B cell (primary cell): ENCODE measurements at regions not wholly inside any gene's neighbourhood (a gene's known extent, or its start where the extent isn't known, plus 50 kb on each side); places are given as distances from the start of the nearest gene placed in this dataset.

Experiments used
- ATAC-seq: fragments of 200-7000 bp; cut with Tn5 transposase; one replicate; pipeline ENCODE4 v1.10.0; 2021; ENCODE audit warnings: low read depth, mild to moderate bottlenecking, moderate number of reproducible peaks, moderate library complexity
- CTCF ChIA-PET: fragments of 350-600 bp; sonication (Branson Sonifier 250); formaldehyde crosslinking; loops from one replicate; lab custom pipeline; 2021; ENCODE audit warnings: antibody characterized with exemption, inconsistent platforms; lab: Charles Lee
- POLR2A ChIA-PET: fragments of 350-600 bp; sonication (Branson Sonifier 250); formaldehyde crosslinking; loops from one replicate; lab custom pipeline; 2021; ENCODE audit warnings: antibody characterized with exemption; lab: Charles Lee
- DNase-seq: peaks from one replicate; pipeline ENCODE4 v3.0.0; 2013
- H2AFZ ChIP-seq: 2 replicates; pipeline ENCODE4 v1.6.1; 2012; ENCODE audit warnings: mild to moderate bottlenecking, low read depth, low read length; ENCODE audit not compliant: insufficient read depth, poor library complexity, severe bottlenecking
- H3K27ac ChIP-seq, 2 donors: 1 replicate in 1 of 2; 2 replicates in 1 of 2; pipeline ENCODE4 v1.5.1; 2012 to 2013; ENCODE audit warnings: low read length in 2 of 2, mild to moderate bottlenecking in 2 of 2, moderate library complexity in 1 of 2
- H3K27me3 ChIP-seq, 4 experiments: fragments of 200-600 bp in 1 of 4; sonication (generic) in 1 of 4; replicated peaks in 1 of 4; 1 replicate in 2 of 4; 2 replicates in 2 of 4; pipeline versions ENCODE4 v1.6.1 to v1.7.0; 2013 to 2016; ENCODE audit warnings: low read length in 3 of 4, mild to moderate bottlenecking in 2 of 4, mixed read lengths in 1 of 4, moderate library complexity in 1 of 4; ENCODE audit not compliant: insufficient read depth in 4 of 4, control insufficient read depth in 3 of 4; ENCODE audit errors: control extremely low read depth in 1 of 4
- H3K36me3 ChIP-seq, 2 experiments: replicated peaks in 1 of 2; 1 replicate in 1 of 2; 2 replicates in 1 of 2; pipeline versions ENCODE4 v1.6.1 to v1.7.1; 2013; ENCODE audit warnings: low read length in 1 of 2; ENCODE audit not compliant: insufficient read depth in 2 of 2, control insufficient read depth in 1 of 2; ENCODE audit errors: control extremely low read depth in 1 of 2, extremely low read depth in 1 of 2
- H3K4me1 ChIP-seq, 2 donors: fragments of 200-600 bp in 1 of 2; sonication (generic) in 1 of 2; 1 replicate in 1 of 2; 2 replicates in 1 of 2; pipeline versions ENCODE4 v1.5.1 to v1.6.1; 2013 to 2017; ENCODE audit warnings: low read length in 2 of 2; ENCODE audit not compliant: control insufficient read depth in 2 of 2, insufficient read depth in 2 of 2
- H3K4me2 ChIP-seq: replicated peaks from 2 replicates; pipeline ENCODE3; 2012; ENCODE audit warnings: mild to moderate bottlenecking, low read depth, low read length; ENCODE audit not compliant: poor library complexity, severe bottlenecking
- H3K4me3 ChIP-seq, 5 experiments: fragments of 200-600 bp in 1 of 5; sonication (generic) in 1 of 5; 1 replicate in 3 of 5; 2 replicates in 2 of 5; pipeline versions ENCODE4 v1.5.1 to v1.7.0; 2011 to 2016; ENCODE audit warnings: low read length in 4 of 5, mild to moderate bottlenecking in 4 of 5, low read depth in 2 of 5, control low read depth in 1 of 5, moderate library complexity in 1 of 5; ENCODE audit not compliant: insufficient read depth in 1 of 5; ENCODE audit errors: control extremely low read depth in 1 of 5, extremely low read depth in 1 of 5
- H3K79me2 ChIP-seq: fragments of 200-600 bp; sonication (generic); one replicate; pipeline ENCODE4 v1.6.0; 2016; ENCODE audit warnings: low read length; ENCODE audit not compliant: control insufficient read depth, insufficient read depth
- H3K9ac ChIP-seq: fragments of 200-600 bp; sonication (generic); 2 replicates; pipeline ENCODE4 v1.6.1; 2017; ENCODE audit warnings: mild to moderate bottlenecking, low read length, moderate library complexity
- H3K9me3 ChIP-seq, 3 donors: one replicate each; pipeline versions ENCODE4 v1.6.1 to v1.7.1; 2013; ENCODE audit warnings: low read length in 2 of 3; ENCODE audit not compliant: control insufficient read depth in 2 of 3, insufficient read depth in 1 of 3; ENCODE audit errors: control extremely low read depth in 1 of 3
- H4K20me1 ChIP-seq: 2 replicates; pipeline ENCODE4 v1.6.0; 2012; ENCODE audit warnings: mild to moderate bottlenecking, low read length; ENCODE audit not compliant: insufficient read depth, control insufficient read depth, poor library complexity, severe bottlenecking
- H3K27ac Mint-ChIP-seq: one replicate; pipeline ENCODE4 v1.8.0; 2021; ENCODE audit warnings: mixed read lengths
- H3K27me3 Mint-ChIP-seq: one replicate; pipeline ENCODE4 v1.8.0; 2021; ENCODE audit warnings: mixed read lengths
- H3K4me1 Mint-ChIP-seq: one replicate; pipeline ENCODE4 v1.8.0; 2021; ENCODE audit warnings: mixed read lengths
- H3K4me3 Mint-ChIP-seq: one replicate; pipeline ENCODE4 v1.8.0; 2021; ENCODE audit warnings: mixed read lengths
- H3K9me3 Mint-ChIP-seq: one replicate; pipeline ENCODE4 v1.8.0; 2022; ENCODE audit warnings: mixed read lengths; ENCODE audit not compliant: insufficient read depth
- CTCF ChIP-seq: fragments of 200-600 bp; IDR thresholded peaks from one replicate; pipeline ENCODE4 v1.8.0; 2022; ENCODE audit warnings: antibody characterized with exemption, mild to moderate bottlenecking
- EZH2 ChIP-seq: IDR thresholded peaks from 2 replicates; pipeline ENCODE4 v1.6.1; 2012; ENCODE audit warnings: borderline replicate concordance, low read depth, mild to moderate bottlenecking, moderate library complexity, low read length; ENCODE audit not compliant: insufficient read depth, poor library complexity, severe bottlenecking
- WGBS: methylation state at CpG from one replicate; pipeline ENCODE4 v1.1.5; 2013; ENCODE audit warnings: missing lambda C conversion rate; ENCODE audit not compliant: insufficient coverage; 5-methylcytosine and 5-hydroxymethylcytosine counted together
- intact Hi-C: fragments of 100-400 bp; cut with micrococcal nuclease; formaldehyde crosslinking; loops from one replicate; pipeline ENCODE4 v1.10.0; 2022

- WGBS, result 92% methylated on average over 3 of the region's 4 CpGs
Observed at GRCh38 chr1:165054627-165055026, 301.9 kb downstream of the LMX1A start.

GRCh38 chr1:165053351-165053750 lies 303.2 kb downstream of the LMX1A start:
- H3K36me3 ChIP-seq, result no peaks in the 10 kb centered on the region
- H3K79me2 ChIP-seq, result no peaks in the 10 kb centered on the region
- no peak overlapping the region for H3K9ac ChIP-seq
- no peak overlapping the region for H3K4me2 ChIP-seq
- CTCF ChIA-PET, result no interaction called here
- Mint-ChIP-seq H3K27me3 (peaks cover 29% of the 10 kb centered on the region), H3K9me3 (peaks cover 2% of the 10 kb centered on the region), H3K27ac (no peak overlapping the region), H3K4me1 (no peaks in the 10 kb centered on the region), H3K4me3 (no peak overlapping the region)
- H3K27ac ChIP-seq, result no peak overlapping the region
- H3K4me3 ChIP-seq, result no peak overlapping the region
- H3K9me3 ChIP-seq, result no peaks in the 10 kb centered on the region
- WGBS, result no CpG with 5 or more reads among the region's 2 CpGs
- intact Hi-C loops, result no loop called here
- no peak overlapping the region for H2AFZ ChIP-seq
- no peaks in the 10 kb centered on the region for H4K20me1 ChIP-seq
- DNase-seq, result no peak
- no peaks in the 10 kb centered on the region for H3K27me3 ChIP-seq
- no peaks in the 10 kb centered on the region for H3K4me1 ChIP-seq
- ATAC-seq, result no peak
- POLR2A ChIA-PET, result no interaction called here
- TF ChIP-seq EZH2 (no peak), CTCF (no peak)

More at GRCh38 chr1:165054627-165055026, 301.9 kb downstream of the LMX1A start:
- CTCF ChIA-PET, result no interaction called here
- no peaks in the 10 kb centered on the region for H3K9me3 ChIP-seq
- ATAC-seq, result no peak
- POLR2A ChIA-PET, result no interaction called here
- no peak overlapping the region for H3K4me3 ChIP-seq
- H2AFZ ChIP-seq, result no peak overlapping the region
- Mint-ChIP-seq H3K27me3 (peaks cover 24% of the 10 kb centered on the region), H3K9me3 (peaks cover 2% of the 10 kb centered on the region), H3K4me1 (no peaks in the 10 kb centered on the region), H3K27ac (no peak overlapping the region), H3K4me3 (no peak overlapping the region)
- no peak for DNase-seq
- intact Hi-C loops, result no loop called here
- no peak overlapping the region for H3K9ac ChIP-seq
- no peak overlapping the region for H3K27ac ChIP-seq
- H3K27me3 ChIP-seq, result no peaks in the 10 kb centered on the region
- no peaks in the 10 kb centered on the region for H3K36me3 ChIP-seq
- no peak overlapping the region for H3K4me2 ChIP-seq
- H3K79me2 ChIP-seq, result no peaks in the 10 kb centered on the region
- TF ChIP-seq EZH2, result no peak
- no peak for TF ChIP-seq CTCF
- H3K4me1 ChIP-seq, result no peaks in the 10 kb centered on the region
- H4K20me1 ChIP-seq, result no peaks in the 10 kb centered on the region
